HepG2 (cell line): ENCODE measurements at regions not wholly inside any gene's neighbourhood (a gene's known extent, or its start where the extent isn't known, plus 50 kb on each side); places are given as distances from the start of the nearest gene placed in this dataset.

Source experiments
- ATAC-seq: fragments of 200-7000 bp; cut with Tn5 transposase; 3 replicates; pipeline ENCODE4 v1.9.1; 2020; ENCODE audit warnings: mild to moderate bottlenecking, moderate library complexity
- BruUV-seq: library from RNA; stranded (reverse); fragments of 400-500 nt; replicated peaks from 2 replicates; lab custom pipeline; 2021; lab: Mats Ljungman, UMichigan
- CTCF ChIA-PET: fragments of 300-600 bp; formaldehyde crosslinking; extraction: SDS; loops from one replicate; lab custom pipeline; 2021; ENCODE audit warnings: low total read pairs, inconsistent platforms, low intra/inter-chr PET ratio; lab: Yijun Ruan, JAX
- POLR2A ChIA-PET: fragments of 350-600 bp; sonication (Branson Sonifier 250); formaldehyde crosslinking; loops from one replicate; lab custom pipeline; 2020; ENCODE audit warnings: antibody characterized with exemption, inconsistent platforms; lab: Yijun Ruan, JAX
- DNase-seq: peaks from one replicate; pipeline ENCODE4 v3.0.0-alpha.2; 2015; ENCODE audit warnings: low spot score
- FAIRE-seq: peaks from 3 replicates; lab custom pipeline; 2011; peaks lifted over from hg19 to GRCh38; lab: Jason Lieb, UNC
- H2AFZ ChIP-seq: one replicate; pipeline ENCODE4 v1.6.1; 2011; ENCODE audit warnings: low read length, inconsistent platforms
- H3K27ac ChIP-seq: fragments of 300-600 bp; 3 replicates; pipeline ENCODE4 v1.8.0; 2011; ENCODE audit warnings: mixed run types, mild to moderate bottlenecking, mixed read lengths, low read length, inconsistent platforms; ENCODE audit not compliant: insufficient read depth; ENCODE audit errors: extremely low read length
- H3K27me3 ChIP-seq, 2 experiments: fragments of 200-600 bp in 1 of 2; 2 replicates in 1 of 2; 3 replicates in 1 of 2; pipeline versions ENCODE4 v1.6.0 to v1.8.0; 2011; ENCODE audit warnings: low read length in 2 of 2, mild to moderate bottlenecking in 2 of 2, moderate library complexity in 2 of 2, inconsistent platforms in 1 of 2; ENCODE audit not compliant: insufficient read depth in 2 of 2, control insufficient read depth in 1 of 2
- H3K36me3 ChIP-seq, 2 experiments: fragments of 200-600 bp in 1 of 2; replicated peaks in 1 of 2; 2 replicates in 1 of 2; 3 replicates in 1 of 2; pipeline versions ENCODE4 v1.5.1 to v1.8.0; 2011; ENCODE audit warnings: low read length in 2 of 2, inconsistent platforms in 1 of 2; ENCODE audit not compliant: insufficient read depth in 2 of 2, control insufficient read depth in 1 of 2
- H3K4me1 ChIP-seq: 2 replicates; pipeline ENCODE4 v1.5.1; 2012; ENCODE audit warnings: low read length, inconsistent platforms; ENCODE audit not compliant: insufficient read depth
- H3K4me2 ChIP-seq: 2 replicates; pipeline ENCODE4 v1.6.0; 2011; ENCODE audit warnings: low read depth, low read length, inconsistent platforms
- H3K4me3 ChIP-seq, 3 experiments: fragments of 200-600 bp in 1 of 3; sonication (generic), shearing (Covaris generic) in 1 of 3; replicated peaks in 1 of 3; 2 replicates each; pipeline ENCODE4 v1.5.1; 2011 to 2016; ENCODE audit warnings: low read length in 3 of 3, inconsistent platforms in 2 of 3, low read depth in 2 of 3, mild to moderate bottlenecking in 2 of 3, control low read depth in 1 of 3, mixed read lengths in 1 of 3; ENCODE audit not compliant: insufficient read depth in 1 of 3
- H3K79me2 ChIP-seq: one replicate; pipeline ENCODE4 v1.6.1; 2011; ENCODE audit warnings: low read length, inconsistent platforms; ENCODE audit not compliant: insufficient read depth
- H3K9ac ChIP-seq: 2 replicates; pipeline ENCODE4 v1.6.0; 2011; ENCODE audit warnings: mild to moderate bottlenecking, low read depth, low read length, inconsistent platforms; ENCODE audit not compliant: insufficient read depth
- H3K9me3 ChIP-seq: 2 replicates; pipeline ENCODE4 v1.5.1; 2012; ENCODE audit warnings: mild to moderate bottlenecking, low read length
- H4K20me1 ChIP-seq: 2 replicates; pipeline ENCODE4 v1.6.0; 2011; ENCODE audit warnings: inconsistent platforms, mild to moderate bottlenecking, low read length, moderate library complexity; ENCODE audit not compliant: insufficient read depth
- CERS6 ChIP-seq: sonication (generic); formaldehyde crosslinking; IDR thresholded peaks from 2 replicates; pipeline ENCODE4 v1.5.0; 2020; ENCODE audit warnings: missing genetic modification reagents
- CHD4 ChIP-seq: fragments of 200-600 bp; sonication (generic); IDR thresholded peaks from 2 replicates; pipeline ENCODE4 v1.7.0; 2017; ENCODE audit warnings: mild to moderate bottlenecking, low read length, borderline replicate concordance
- DNMT3B ChIP-seq: conservative IDR thresholded peaks from 2 replicates; pipeline ENCODE4 v1.6.1; 2016; ENCODE audit warnings: missing biosample characterization, control low read depth
- FOXP1 ChIP-seq, 2 experiments: fragments of 450-650 bp in 1 of 2; IDR thresholded peaks; 2 replicates each; pipeline ENCODE4 v1.6.1; 2017 to 2018; ENCODE audit warnings: antibody characterized with exemption in 1 of 2
- MLX ChIP-seq: IDR thresholded peaks from 2 replicates; pipeline ENCODE4 v1.6.1; 2016
- ONECUT2 ChIP-seq: sonication (generic); formaldehyde crosslinking; IDR thresholded peaks from 2 replicates; pipeline ENCODE4 v1.4.0; 2020; ENCODE audit warnings: missing genetic modification reagents
- PAWR ChIP-seq: sonication (generic); formaldehyde crosslinking; IDR thresholded peaks from 2 replicates; pipeline ENCODE4 v1.4.0; 2020; ENCODE audit warnings: missing genetic modification reagents, mild to moderate bottlenecking, borderline replicate concordance
- PITX1 ChIP-seq: sonication (generic); formaldehyde crosslinking; IDR thresholded peaks from 2 replicates; pipeline ENCODE4 v1.5.1; 2020; ENCODE audit warnings: mild to moderate bottlenecking, missing genetic modification reagents
- POLR2A ChIP-seq, 2 experiments: IDR thresholded peaks; 2 replicates each; pipeline ENCODE4 v1.6.1; 2011; ENCODE audit warnings: low read depth in 2 of 2, low read length in 2 of 2, mild to moderate bottlenecking in 1 of 2, moderate library complexity in 1 of 2; ENCODE audit not compliant: insufficient read depth in 1 of 2
- REPIN1 ChIP-seq: sonication (generic); formaldehyde crosslinking; IDR thresholded peaks from 2 replicates; pipeline ENCODE4 v1.8.0; 2022; ENCODE audit warnings: missing genetic modification reagents, low read depth, mild to moderate bottlenecking, borderline replicate concordance
- SNAPC5 ChIP-seq: sonication (generic); formaldehyde crosslinking; IDR thresholded peaks from 2 replicates; pipeline ENCODE4 v1.8.1; 2023; ENCODE audit warnings: mild to moderate bottlenecking, missing genetic modification reagents, borderline replicate concordance
- ZFP90 ChIP-seq: sonication (generic); formaldehyde crosslinking; IDR thresholded peaks from 2 replicates; pipeline ENCODE4 v1.8.0; 2022; ENCODE audit warnings: missing genetic modification reagents, mild to moderate bottlenecking, inconsistent platforms, borderline replicate concordance
- ZNF503 ChIP-seq: sonication (generic); formaldehyde crosslinking; IDR thresholded peaks from 2 replicates; pipeline ENCODE4 v1.4.0; 2020; ENCODE audit warnings: missing genetic modification reagents
- ZNF530 ChIP-seq: sonication (generic); formaldehyde crosslinking; IDR thresholded peaks from 2 replicates; pipeline ENCODE4 v1.5.0; 2020; ENCODE audit warnings: low read depth, mild to moderate bottlenecking, missing genetic modification reagents
- ZNF629 ChIP-seq: sonication (generic); formaldehyde crosslinking; conservative IDR thresholded peaks from 2 replicates; pipeline ENCODE4 v1.5.0; 2020; ENCODE audit warnings: missing genetic modification reagents
- ZNF761 ChIP-seq: sonication (generic); formaldehyde crosslinking; conservative IDR thresholded peaks from 2 replicates; pipeline ENCODE4 v1.4.0; 2020; ENCODE audit warnings: mild to moderate bottlenecking, missing genetic modification reagents
- WGBS: methylation state at CpG from one replicate; pipeline ENCODE4 v1.1.6; 2017; ENCODE audit warnings: low lambda C conversion rate; 5-methylcytosine and 5-hydroxymethylcytosine counted together
- in situ Hi-C: cut with HindIII; loops from 2 replicates; pipeline ENCODE4 v1.10.0; 2017; ENCODE audit warnings: low pct_unique_long_range_greater_than_20kb; ENCODE audit not compliant: extremely low pct_ligation_motif_present
- intact Hi-C: fragments of 100-400 bp; cut with micrococcal nuclease; formaldehyde crosslinking; loops from one replicate; pipeline ENCODE4 v1.10.0; 2022; ENCODE audit not compliant: unreplicated experiment

- in situ Hi-C loops (no loop called here), intact Hi-C loops (no loop called here)
- CTCF ChIA-PET = no interaction called here
- BruUV-seq = no TSS peak
- Histone ChIP-seq H3K4me2 (no peak overlapping the region), H3K27me3 (peaks cover 2 to 12% of the 10 kb centered on the region in 2 experiments; a peak in 4 of 5 replicates), H3K4me1 (peaks cover 9% of the 10 kb centered on the region), H3K36me3 (no peaks in the 10 kb centered on the region), H3K79me2 (no peaks in the 10 kb centered on the region), H3K27ac (no peak overlapping the region), H4K20me1 (no peaks in the 10 kb centered on the region), H2AFZ (no peak overlapping the region), H3K9ac (no peak overlapping the region), H3K4me3 (no peak overlapping the region), H3K9me3 (no peaks in the 10 kb centered on the region)
- ATAC-seq (no peak), FAIRE-seq (no peak), DNase-seq (no peak)
- 53% methylated on average over 4 of the region's 4 CpGs for WGBS
- TF ChIP-seq ZNF629 (CRISPR knock-in tag) = peak; percentile 68
- TF ChIP-seq REPIN1 = no peak
- POLR2A ChIA-PET = no interaction called here
These were observed 621.3 kb upstream of the TBX3 start for GRCh38 chr12:115305275-115305674.

GRCh38 chr12:115303723-115304309, 619.8 kb upstream of the TBX3 start:
- H3K27ac ChIP-seq = no peak overlapping the region
- H3K4me2 ChIP-seq = no peak overlapping the region
- H3K4me1 ChIP-seq = peaks cover 9% of the 10 kb centered on the region
- H3K9me3 ChIP-seq = no peaks in the 10 kb centered on the region
- 6% methylated on average over 4 of the region's 4 CpGs for WGBS
- ATAC-seq (no peak), DNase-seq (no peak), FAIRE-seq (no peak)
- H3K9ac ChIP-seq = no peak overlapping the region
- intact Hi-C loops = no loop called here
- no TSS peak for BruUV-seq
- H3K79me2 ChIP-seq = no peaks in the 10 kb centered on the region
- CTCF ChIA-PET = no interaction called here
- no peak overlapping the region for H3K4me3 ChIP-seq
- TF ChIP-seq ONECUT2 (CRISPR knock-in tag) = no peak
- no peak for TF ChIP-seq CERS6 (CRISPR knock-in tag)
- TF ChIP-seq ZNF503 (CRISPR knock-in tag) = no peak
- no peak for TF ChIP-seq PAWR
- TF ChIP-seq ZFP90 (CRISPR knock-in tag) = no peak
- no peak for TF ChIP-seq DNMT3B (CRISPR knock-in tag)
- TF ChIP-seq ZNF629 (CRISPR knock-in tag) = no peak
- TF ChIP-seq POLR2A (IDR thresholded peaks at IDR 0.05; ENCODE audit: insufficient read depth in 1 of 2, low read depth in 2 of 2, low read length in 2 of 2) = no peak
- TF ChIP-seq ZNF761 (CRISPR knock-in tag) = no peak
- TF ChIP-seq MLX (CRISPR knock-in tag) = no peak
- no peak for TF ChIP-seq ZNF530 (CRISPR knock-in tag)
- TF ChIP-seq FOXP1 (IDR thresholded peaks at IDR 0.05) = no peak
- no peak for TF ChIP-seq FOXP1 (CRISPR knock-in tag; IDR thresholded peaks at IDR 0.05)
- no peak for TF ChIP-seq SNAPC5
- no peak for TF ChIP-seq PITX1 (CRISPR knock-in tag)
- no peak for TF ChIP-seq CHD4
- POLR2A ChIA-PET = no interaction called here
- H2AFZ ChIP-seq = no peak overlapping the region
- H3K27me3 ChIP-seq = peaks cover 2 to 11% of the 10 kb centered on the region in 2 experiments; a peak in 4 of 5 replicates
- no peaks in the 10 kb centered on the region for H3K36me3 ChIP-seq
- in situ Hi-C loops = no loop called here
- H4K20me1 ChIP-seq = no peaks in the 10 kb centered on the region
